Heart left ventricle (tissue), 16 donors: ENCODE measurements at regions not wholly inside any gene's neighbourhood (a gene's known extent, or its start where the extent isn't known, plus 50 kb on each side); places are given as distances from the start of the nearest gene placed in this dataset.

Experiments
- ATAC-seq, 4 donors: fragments of 200-7000 bp; cut with Tn5 transposase; one replicate each; pipeline ENCODE4 v1.9.1; 2020 to 2022; ENCODE audit warnings: moderate library complexity in 4 of 4, mild to moderate bottlenecking in 3 of 4, moderate number of reproducible peaks in 1 of 4
- DNase-seq, 5 donors: peaks; one replicate each; pipeline ENCODE4 v3.0.0-alpha.2; 2020
- H3K27ac ChIP-seq, 12 donors: fragments of 200-600 bp; sonication (generic) in 4 of 12; one replicate each; pipeline versions ENCODE4 v1.5.0 to v1.8.0; 2016 to 2022; ENCODE audit warnings: mild to moderate bottlenecking in 2 of 12
- H3K27me3 ChIP-seq, 9 donors: fragments of 200-600 bp; sonication (generic) in 2 of 9; one replicate each; pipeline versions ENCODE4 v1.5.1 to v1.8.0; 2016 to 2022; ENCODE audit warnings: mild to moderate bottlenecking in 3 of 9
- H3K36me3 ChIP-seq, 9 donors: fragments of 200-600 bp; sonication (generic) in 2 of 9; one replicate each; pipeline versions ENCODE4 v1.5.0 to v1.8.0; 2018 to 2022; ENCODE audit warnings: mild to moderate bottlenecking in 2 of 9
- H3K4me1 ChIP-seq, 12 donors: fragments of 200-600 bp; sonication (generic) in 4 of 12; one replicate each; pipeline versions ENCODE4 v1.5.0 to v1.8.0; 2016 to 2022; ENCODE audit warnings: mild to moderate bottlenecking in 3 of 12
- H3K4me3 ChIP-seq, 12 donors: fragments of 200-600 bp; sonication (generic) in 4 of 12; one replicate each; pipeline versions ENCODE4 v1.5.0 to v1.8.0; 2017 to 2022; ENCODE audit warnings: mild to moderate bottlenecking in 9 of 12, moderate library complexity in 4 of 12
- H3K9me3 ChIP-seq, 12 donors: fragments of 200-600 bp; sonication (generic) in 4 of 12; one replicate each; pipeline versions ENCODE4 v1.5.0 to v1.8.0; 2016 to 2022; ENCODE audit warnings: mild to moderate bottlenecking in 1 of 12
- CTCF ChIP-seq, 12 donors: fragments of 200-600 bp; sonication (generic) in 4 of 12; IDR thresholded peaks; one replicate each; pipeline versions ENCODE4 v1.5.0 to v1.8.0; 2018 to 2022; ENCODE audit warnings: antibody characterized with exemption in 12 of 12, mild to moderate bottlenecking in 5 of 12
- POLR2A ChIP-seq, 2 donors: fragments of 450-650 bp; IDR thresholded peaks; one replicate each; pipeline ENCODE4 v1.6.1; 2017; ENCODE audit warnings: antibody characterized with exemption in 2 of 2, mild to moderate bottlenecking in 2 of 2, moderate library complexity in 2 of 2
- WGBS, 4 donors: extraction: QIAGEN DNeasy Blood & Tissue Kit in 2 of 4; methylation state at CpG; one replicate each; pipeline versions ENCODE4 v1.1.5 to v1.1.7; 2013 to 2018; 5-methylcytosine and 5-hydroxymethylcytosine counted together
- intact Hi-C, 10 donors: fragments of 100-400 bp; cut with DNase I; formaldehyde crosslinking; loops; one replicate each; pipeline versions ENCODE4 v1.11.1 to v1.14.2; 2022
- donor health status: ischemic (EF 13 %, LVEDD 7.1; RV severe dilation, severe dysfunction).
- donor health status: healthy with polysubstance abuse.
- donor health status: DM: no; HTN: yes; CAD: no.
- donor health status: DM: no; HTN: no; CAD: no.
- donor health status: ischemic (EF 25% LVEDD 6.9; RV normal size, moderate dysfunction).
- donor health status: ischemic (EF 25% LVEDD 5.7; RV mildly dilated, moderate dysfunction).
- donor health status: healthy.
- donor health status: DM: yes; HTN: yes; CAD: no.
- donor health status: ischemic (EF 35%, LVEDD 5.7; RV mildly dilated, moderate dysfunction).
- donor health status: nonischemic (EF 11% LVEDD 7.7; RV severe dilation, severe dysfunction).
- donor health status: DM: yes; HTN: yes; CAD: no.
- donor health status: PGD.
- donor health status: ischemic (EF 29% LVEDD 5.4; RV normal size, mild dysfunction).
- donor health status: nonischemic (EF 23%, LVEDD 6.1; RV moderate dilation, normal function).

- intact Hi-C loops, result loop anchor here in 1 of 10 donors (5.0 kb wide), 1 partner anchor 1086 kb away; no protein-coding TSS in a partner anchor
- 52 to 76% (median 72%) methylated on average over 1 of the region's 1 CpG for WGBS, 4 donors
- Histone ChIP-seq H3K27me3 (no peaks in the 10 kb centered on the region), H3K4me3 (no peak overlapping the region), H3K27ac (no peak overlapping the region), H3K9me3 (peaks cover 0 to 3% (median 0%) of the 10 kb centered on the region in 12 donors), H3K4me1 (no peaks in the 10 kb centered on the region), H3K36me3 (no peaks in the 10 kb centered on the region)
- TF ChIP-seq POLR2A (IDR thresholded peaks at IDR 0.05) (no peak), CTCF (IDR thresholded peaks at IDR 0.05) (no peak)
- DNase-seq (no peak), ATAC-seq (peak in 1 of 4 donors; percentile 49)
These were observed 123.9 kb upstream of the FBXL7 start for GRCh38 chr5:15376088-15376487.

- intact Hi-C loops, result loop anchor here in 1 of 10 donors (5.0 kb wide), 1 partner anchor 1087 kb away; no protein-coding TSS in a partner anchor
- Histone ChIP-seq H3K4me3 (no peak overlapping the region), H3K27me3 (no peaks in the 10 kb centered on the region), H3K36me3 (no peaks in the 10 kb centered on the region), H3K27ac (no peak overlapping the region), H3K4me1 (no peaks in the 10 kb centered on the region), H3K9me3 (peaks cover 0 to 3% (median 0%) of the 10 kb centered on the region in 12 donors)
- ATAC-seq (no peak), DNase-seq (no peak)
- TF ChIP-seq POLR2A (IDR thresholded peaks at IDR 0.05) (no peak), CTCF (IDR thresholded peaks at IDR 0.05) (no peak)
- 95 to 100% (median 99%) methylated on average over 1 of the region's 1 CpG for WGBS, 4 donors
These were observed 124.4 kb upstream of the FBXL7 start for GRCh38 chr5:15375559-15375958.

- H3K4me1 ChIP-seq, result no peaks in the 10 kb centered on the region
- TF ChIP-seq POLR2A (IDR thresholded peaks at IDR 0.05) (no peak), CTCF (IDR thresholded peaks at IDR 0.05) (no peak)
- DNase-seq (no peak), ATAC-seq (no peak)
- intact Hi-C loops, result loop anchor here in 1 of 10 donors (5.0 kb wide), 1 partner anchor 1087 kb away; no protein-coding TSS in a partner anchor
- no peaks in the 10 kb centered on the region for H3K36me3 ChIP-seq
- H3K27me3 ChIP-seq, result no peaks in the 10 kb centered on the region
- H3K4me3 ChIP-seq, result no peak overlapping the region
- H3K9me3 ChIP-seq, result peaks cover 0 to 3% (median 0%) of the 10 kb centered on the region in 12 donors
- no peak overlapping the region for H3K27ac ChIP-seq
These were observed 125.1 kb upstream of the FBXL7 start for GRCh38 chr5:15374886-15375285.

- H3K27ac ChIP-seq, result no peak overlapping the region
- intact Hi-C loops, result no loop called here
- H3K9me3 ChIP-seq, result peaks cover 0 to 3% (median 0%) of the 10 kb centered on the region in 12 donors
- no peak for DNase-seq
- no peak for TF ChIP-seq CTCF (IDR thresholded peaks at IDR 0.05)
- no peak for TF ChIP-seq POLR2A (IDR thresholded peaks at IDR 0.05)
- no peaks in the 10 kb centered on the region for H3K27me3 ChIP-seq
- no peak for ATAC-seq
- H3K4me3 ChIP-seq, result no peak overlapping the region
- H3K36me3 ChIP-seq, result no peaks in the 10 kb centered on the region
- H3K4me1 ChIP-seq, result peaks cover 0 to 7% (median 0%) of the 10 kb centered on the region in 12 donors
These were observed 126.8 kb upstream of the FBXL7 start for GRCh38 chr5:15373151-15373550.
